ENCODE measurements at regions not wholly inside any gene's neighbourhood (a gene's known extent, or its start where the extent isn't known, plus 50 kb on each side); places are given as distances from the start of the nearest gene placed in this dataset.
"Not testable (repeated sequence)": the region's sequence is repeated elsewhere in the genome, so short reads cannot be mapped to it uniquely, and the experiment has no call there.

DNA sequence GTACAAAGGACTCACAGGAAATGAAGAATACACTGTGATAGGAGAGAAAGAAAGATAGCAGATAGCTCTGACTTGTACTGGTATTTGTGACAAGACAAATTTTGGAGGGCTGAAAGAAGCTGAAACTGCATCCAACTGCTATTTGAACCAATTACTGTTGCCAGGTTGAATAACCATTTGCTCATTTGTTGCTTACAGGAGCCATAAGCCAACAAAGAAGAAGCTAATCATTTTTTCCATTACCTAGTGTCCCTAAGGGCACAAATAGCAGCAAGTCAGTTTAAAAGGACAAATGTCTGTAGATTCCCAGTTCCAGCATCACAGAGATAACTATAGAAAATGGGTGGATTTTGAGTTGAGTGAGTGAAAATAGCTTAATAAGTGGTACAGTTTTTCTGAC, 376.9 kb upstream of the ARPP21 start:
- Histone ChIP-seq H3K4me3 (replicated peaks; ENCODE audit: insufficient read depth, low read length) (no peak overlapping the region), H3K27ac (replicated peaks) (no peak overlapping the region), H3K27me3 (ENCODE audit: insufficient read depth, poor library complexity, severe bottlenecking) (no peaks in the 10 kb centered on the region)
- DNase-seq (ENCODE audit: low read depth in 1 of 2, low spot score in 1 of 2), result no peak
- TF ChIP-seq REST (IDR thresholded peaks at IDR 0.05; ENCODE audit: insufficient replicate concordance, low read depth) (no peak), GABPA (IDR thresholded peaks at IDR 0.05; ENCODE audit: low read depth) (no peak), CTCF (IDR thresholded peaks at IDR 0.05; ENCODE audit: insufficient read depth, low read length) (no peak), POLR2AphosphoS5 (IDR thresholded peaks at IDR 0.05; ENCODE audit: low read depth) (no peak), SPI1 (IDR thresholded peaks at IDR 0.05; ENCODE audit: borderline replicate concordance, low read depth) (no peak)

DNA sequence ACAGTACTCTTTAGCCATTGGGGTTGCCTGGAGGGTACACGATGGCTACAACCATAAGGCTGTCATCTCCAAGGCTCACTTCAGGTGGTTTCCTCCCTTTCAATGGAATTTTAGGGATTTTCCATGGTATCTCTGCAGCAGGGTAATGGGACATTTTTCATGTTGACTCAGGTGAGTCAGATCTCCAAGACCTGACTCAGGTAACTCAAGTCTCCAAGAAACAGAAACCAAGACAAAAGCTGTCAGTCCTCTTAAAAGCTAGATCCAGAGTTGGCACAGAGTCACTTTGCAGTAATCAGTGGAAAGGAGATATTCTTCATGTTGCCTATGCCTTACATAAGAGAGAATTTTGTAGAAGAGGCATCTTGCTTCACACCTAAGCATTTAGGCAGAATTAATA, 375.8 kb upstream of the ARPP21 start:
- Histone ChIP-seq H3K27ac (replicated peaks) (no peak overlapping the region), H3K27me3 (ENCODE audit: insufficient read depth, poor library complexity, severe bottlenecking) (no peaks in the 10 kb centered on the region), H3K4me3 (replicated peaks; ENCODE audit: insufficient read depth, low read length) (no peak overlapping the region)
- no peak for DNase-seq (ENCODE audit: low read depth in 1 of 2, low spot score in 1 of 2)
- TF ChIP-seq GABPA (IDR thresholded peaks at IDR 0.05; ENCODE audit: low read depth) (no peak), POLR2AphosphoS5 (IDR thresholded peaks at IDR 0.05; ENCODE audit: low read depth) (no peak), CTCF (IDR thresholded peaks at IDR 0.05; ENCODE audit: insufficient read depth, low read length) (no peak), REST (IDR thresholded peaks at IDR 0.05; ENCODE audit: insufficient replicate concordance, low read depth) (no peak), SPI1 (IDR thresholded peaks at IDR 0.05; ENCODE audit: borderline replicate concordance, low read depth) (no peak)

GRCh38 chr3:35266065-35266464, 373.3 kb upstream of the ARPP21 start:
- not testable (repeated sequence) for H3K4me3 ChIP-seq (replicated peaks; ENCODE audit: insufficient read depth, low read length); DNase-seq (ENCODE audit: low read depth in 1 of 2, low spot score in 1 of 2); H3K27me3 ChIP-seq (ENCODE audit: insufficient read depth, poor library complexity, severe bottlenecking); H3K27ac ChIP-seq (replicated peaks)

DNA sequence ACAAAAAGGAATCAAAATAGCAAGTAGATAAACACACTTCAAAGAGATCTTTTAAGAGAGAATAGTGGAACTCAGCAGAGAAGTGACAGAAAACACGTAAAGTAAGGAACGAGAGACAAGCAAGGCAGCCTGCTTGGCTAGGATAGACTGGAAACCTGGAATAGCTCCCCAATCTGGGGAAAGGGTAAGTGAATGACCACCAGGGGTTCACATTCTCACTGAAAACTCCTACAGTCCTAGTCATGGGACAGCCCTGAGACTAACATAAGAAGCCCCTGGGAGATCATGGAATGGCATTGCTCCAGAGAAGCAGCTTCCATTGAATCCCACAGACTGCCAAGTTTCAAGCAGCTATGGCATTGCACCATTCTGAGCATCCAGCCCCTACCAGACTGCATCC, 363.6 kb upstream of the ARPP21 start:
- H3K27ac ChIP-seq (replicated peaks), result no peak overlapping the region
- DNase-seq (ENCODE audit: low read depth in 1 of 2, low spot score in 1 of 2), result no peak
- no peaks in the 10 kb centered on the region for H3K27me3 ChIP-seq (ENCODE audit: insufficient read depth, poor library complexity, severe bottlenecking)
- no peak overlapping the region for H3K4me3 ChIP-seq (replicated peaks; ENCODE audit: insufficient read depth, low read length)
- no peak for TF ChIP-seq CTCF (IDR thresholded peaks at IDR 0.05; ENCODE audit: insufficient read depth, low read length)
- no peak for TF ChIP-seq GABPA (IDR thresholded peaks at IDR 0.05; ENCODE audit: low read depth)
- TF ChIP-seq SPI1 (IDR thresholded peaks at IDR 0.05; ENCODE audit: borderline replicate concordance, low read depth), result no peak
- TF ChIP-seq POLR2AphosphoS5 (IDR thresholded peaks at IDR 0.05; ENCODE audit: low read depth), result no peak
- no peak for TF ChIP-seq REST (IDR thresholded peaks at IDR 0.05; ENCODE audit: insufficient replicate concordance, low read depth)

All from HL-60 (cell line).